Fibroblast of skin of left biceps (primary cell): ENCODE measurements at regions not wholly inside any gene's neighbourhood (a gene's known extent, or its start where the extent isn't known, plus 50 kb on each side); places are given as distances from the start of the nearest gene placed in this dataset.
"Not testable (repeated sequence)": the region's sequence is repeated elsewhere in the genome, so short reads cannot be mapped to it uniquely, and the experiment has no call there.

Experiments used
- DNase-seq, 2 experiments: peaks; one replicate each; pipeline ENCODE4 v3.0.0-alpha.2; 2013; ENCODE audit warnings: low read depth in 2 of 2

DNA sequence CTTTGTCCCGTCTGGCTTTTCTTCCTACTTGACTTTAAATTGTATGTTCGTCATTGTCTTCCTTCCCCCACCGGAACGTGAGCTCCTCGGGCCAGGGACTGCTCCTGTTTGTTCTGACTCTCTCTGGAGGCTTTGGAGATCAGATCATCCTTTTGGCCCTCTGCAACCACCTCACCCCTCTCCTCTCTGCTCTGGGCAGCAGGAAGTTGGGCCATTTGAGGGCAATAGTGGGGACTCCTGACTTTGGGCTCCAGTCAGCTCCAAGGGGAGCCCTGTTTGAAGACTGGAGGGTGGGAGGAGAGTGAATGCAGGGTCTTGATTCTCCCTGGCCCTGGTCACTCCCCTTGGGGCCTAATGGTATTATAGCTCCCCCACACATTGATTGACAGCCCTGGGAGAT lies 186.3 kb upstream of the B3GAT1 start:
- DNase-seq, result no peak

GRCh38 chr11:134597452-134597851 lies 185.4 kb upstream of the B3GAT1 start:
- no peak for DNase-seq

DNA sequence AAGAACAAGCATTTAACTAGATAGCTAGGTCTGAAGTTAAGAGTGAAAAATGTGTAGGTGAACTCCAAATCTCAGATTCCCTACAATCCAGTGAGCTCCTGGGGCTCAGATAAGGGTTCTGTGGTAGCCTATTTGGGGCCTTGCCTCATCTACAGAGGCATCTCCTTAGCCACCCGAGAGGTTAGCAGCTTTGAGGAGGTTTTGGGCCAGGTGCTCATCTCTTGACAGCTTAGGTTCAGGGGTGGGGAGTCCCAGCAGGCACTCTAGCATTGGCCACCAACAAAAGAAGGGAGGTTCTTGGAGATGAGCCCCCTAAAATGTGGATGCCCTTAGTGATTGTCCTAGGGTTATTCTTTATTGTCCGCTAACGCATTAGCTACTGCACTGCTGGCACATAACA lies 184.4 kb upstream of the B3GAT1 start:
- DNase-seq, result no peak

GRCh38 chr11:134592391-134592990 lies 180.4 kb upstream of the B3GAT1 start:
- DNase-seq, result no peak

DNA sequence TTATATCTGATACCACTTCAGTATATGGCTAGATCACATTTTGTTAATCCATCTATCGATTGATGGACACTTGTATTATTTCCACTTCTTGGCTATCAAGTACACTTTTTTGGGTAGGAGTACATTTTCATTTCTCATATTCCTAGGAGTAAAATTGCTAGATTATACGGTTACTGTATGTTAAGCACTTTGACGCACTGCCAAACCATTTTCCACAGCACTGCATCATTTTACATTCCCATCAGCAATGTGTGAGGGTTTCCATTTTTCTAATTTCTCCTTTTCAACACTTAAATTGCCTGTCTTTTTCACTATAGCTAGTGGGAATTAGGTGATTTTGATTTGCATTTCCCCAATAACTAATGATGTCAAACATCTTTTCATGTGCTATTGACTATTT lies 179.3 kb upstream of the B3GAT1 start:
- DNase-seq, result no peak

DNA sequence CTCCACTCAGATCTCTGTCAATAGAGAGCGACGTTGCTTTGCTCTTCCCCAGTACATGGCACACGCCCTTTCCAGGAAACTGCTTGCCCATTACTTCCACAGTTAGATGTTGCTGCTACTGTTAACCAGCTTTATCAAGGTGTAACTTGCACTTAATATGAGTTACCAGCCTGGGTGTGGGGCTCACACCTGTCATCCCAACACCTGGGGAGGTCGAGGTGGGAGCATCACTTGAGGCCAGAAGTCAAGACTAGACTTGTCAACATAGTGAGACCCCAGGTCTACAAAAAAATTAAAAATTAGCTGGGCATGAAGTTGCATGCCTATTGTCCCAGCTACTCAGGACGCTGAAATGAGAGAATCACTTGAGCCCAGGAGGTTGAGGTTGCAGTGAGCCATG lies 177.1 kb upstream of the B3GAT1 start:
- DNase-seq, result no peak

- not testable (repeated sequence) for DNase-seq
Observed at GRCh38 chr11:134588460-134589110, 176.5 kb upstream of the B3GAT1 start.

GRCh38 chr11:134587345-134587744 lies 175.3 kb upstream of the B3GAT1 start:
- no peak for DNase-seq

DNA sequence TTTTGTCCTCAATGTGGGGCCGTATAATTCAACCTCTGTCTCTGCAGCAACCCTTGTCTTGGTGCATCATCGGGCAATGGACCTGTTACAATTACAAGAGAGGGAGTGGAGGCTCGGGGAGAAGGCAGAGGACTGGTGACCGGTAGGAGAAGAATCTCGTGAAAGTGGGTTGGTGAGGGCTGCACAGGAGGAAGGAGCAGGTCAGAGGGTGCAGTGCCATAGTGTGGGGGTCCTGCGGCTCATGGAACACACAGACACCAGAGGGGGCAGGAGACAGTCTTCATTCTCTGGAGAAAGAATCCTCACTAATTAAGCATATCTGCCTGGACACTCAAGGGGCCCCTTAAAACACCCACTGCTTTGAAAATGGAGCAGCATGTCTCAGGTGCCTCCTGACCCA lies 174.7 kb upstream of the B3GAT1 start:
- DNase-seq, result no peak

DNA sequence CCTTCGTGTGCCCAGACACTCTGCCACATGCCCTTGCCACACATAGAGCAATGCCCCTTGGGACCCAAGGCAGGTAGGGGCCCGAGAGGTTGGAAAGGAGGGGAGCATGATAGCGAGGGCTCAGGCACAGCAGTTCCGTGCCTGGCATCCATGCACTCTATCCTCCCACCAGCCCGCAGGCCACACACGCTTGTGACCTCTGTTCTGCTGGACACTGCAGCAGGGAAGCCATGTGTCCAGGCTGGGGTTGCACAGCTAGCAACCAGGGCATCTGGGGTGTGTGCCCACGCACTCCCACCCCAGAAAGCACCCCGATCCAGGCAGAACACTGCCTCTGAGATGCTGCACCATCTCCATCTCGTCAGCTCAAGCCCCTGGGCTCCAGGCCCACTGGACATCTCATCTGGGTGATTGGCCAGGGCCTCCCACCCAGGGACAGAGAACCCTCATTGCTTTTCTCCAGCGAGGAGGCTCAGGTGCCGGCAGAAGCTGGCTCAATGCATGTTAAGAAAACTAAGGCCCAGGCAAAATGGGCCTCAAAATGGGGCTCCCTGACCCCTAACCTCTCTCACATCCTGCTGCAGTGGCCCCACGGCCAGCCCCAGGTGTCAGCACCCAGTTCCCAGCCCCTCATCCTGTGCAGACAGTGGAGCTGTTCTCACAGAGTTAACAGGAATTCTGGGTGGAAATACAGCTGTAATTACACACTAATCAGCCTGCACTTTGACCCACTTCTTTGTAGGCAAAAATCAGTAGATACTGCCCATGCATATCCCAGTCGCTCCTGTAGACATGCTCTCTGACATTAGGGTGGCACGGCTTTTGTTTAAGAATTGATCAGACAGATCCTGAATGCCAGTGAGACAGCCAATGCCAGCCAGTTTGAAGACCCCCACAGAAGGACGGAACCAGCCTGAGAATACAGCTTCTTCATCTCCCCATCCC lies 173.9 kb upstream of the B3GAT1 start:
- no peak for DNase-seq

GRCh38 chr11:134584706-134585445 lies 172.8 kb upstream of the B3GAT1 start:
- DNase-seq, result no peak

- DNase-seq, result no peak
Observed at GRCh38 chr11:134584001-134584561, 172.0 kb upstream of the B3GAT1 start.

GRCh38 chr11:134583397-134583990 lies 171.5 kb upstream of the B3GAT1 start:
- DNase-seq, result no peak

- no peak for DNase-seq
Observed at GRCh38 chr11:134582770-134583095, 170.7 kb upstream of the B3GAT1 start.

- no peak for DNase-seq
Observed at GRCh38 chr11:134581966-134582769, 170.1 kb upstream of the B3GAT1 start.

- no peak for DNase-seq
Observed at GRCh38 chr11:134581121-134581626, 169.1 kb upstream of the B3GAT1 start.

GRCh38 chr11:134580610-134580975 lies 168.6 kb upstream of the B3GAT1 start:
- no peak for DNase-seq

GRCh38 chr11:134579724-134580609 lies 167.9 kb upstream of the B3GAT1 start:
- DNase-seq, result no peak
